ENCODE measurements at regions not wholly inside any gene's neighbourhood (a gene's known extent, or its start where the extent isn't known, plus 50 kb on each side); places are given as distances from the start of the nearest gene placed in this dataset.
A peak's percentile ranks its signal among the peaks of the same experiment; 100 is the strongest.

DNA sequence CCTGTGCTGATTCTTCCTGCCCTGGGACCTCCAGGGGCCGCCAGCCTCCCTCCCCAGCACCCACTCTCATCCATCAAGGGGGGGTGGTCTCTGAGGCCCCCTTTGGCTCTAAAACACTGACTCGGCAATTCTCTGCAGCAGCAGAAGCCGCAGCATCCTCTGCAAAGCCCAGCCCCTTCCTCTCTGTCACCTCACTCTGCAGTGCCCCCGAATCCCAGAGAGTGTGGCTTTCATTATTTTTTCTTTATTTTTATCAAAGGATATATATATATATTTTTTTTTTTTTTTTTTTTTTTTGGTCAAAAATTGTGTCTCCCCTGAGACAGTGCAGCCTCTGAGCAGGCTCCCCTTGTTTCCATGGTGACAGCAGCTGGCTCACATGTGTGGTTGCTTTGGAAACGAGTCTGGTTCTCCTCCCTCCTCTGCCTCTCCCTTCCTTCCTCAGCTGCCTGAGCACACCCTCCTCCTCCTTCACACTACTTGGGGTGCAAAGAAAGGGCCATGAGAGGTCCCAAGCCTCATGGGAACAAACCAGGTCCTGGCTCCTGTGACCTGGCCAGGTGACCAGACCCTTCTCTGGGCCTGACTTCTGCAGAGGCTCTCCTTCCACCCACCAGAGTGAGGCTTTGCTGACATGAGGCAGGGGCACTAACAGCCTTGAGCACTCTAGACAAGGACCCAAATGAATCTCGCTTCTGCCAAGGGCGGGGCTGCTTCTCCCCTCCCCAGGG is 100.5 kb downstream of the LRRC74A start:
- H3K27me3 ChIP-seq (ENCODE audit: control insufficient read depth, insufficient read depth, low read length), result no peaks in the 10 kb centered on the region
- DNase-seq (ENCODE audit: low read depth) (no peak), FAIRE-seq (no peak)

DNA sequence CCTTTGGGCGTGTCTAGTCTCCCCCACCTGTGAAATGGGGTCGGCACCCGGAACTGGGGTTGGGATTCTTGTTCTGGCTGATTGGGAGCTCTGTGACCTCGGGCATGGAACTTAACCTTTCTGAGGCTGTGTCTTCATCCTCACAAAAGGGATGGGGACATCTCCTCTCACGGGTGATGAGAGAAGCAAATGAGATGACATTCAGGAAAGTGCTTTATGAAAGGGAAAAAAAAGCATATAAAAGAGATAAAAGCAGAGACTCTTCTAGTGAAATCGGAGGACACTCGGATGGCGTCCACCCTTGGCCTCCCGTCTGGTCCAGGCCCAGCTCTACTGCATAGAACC is 98.9 kb downstream of the LRRC74A start:
- Histone ChIP-seq H3K4me3 (ENCODE audit: low read depth, low read length) (no peak overlapping the region), H3K36me3 (ENCODE audit: control insufficient read depth, insufficient read depth, low read length) (no peaks in the 10 kb centered on the region), H3K27me3 (ENCODE audit: control insufficient read depth, insufficient read depth, low read length) (no peaks in the 10 kb centered on the region)
- TF ChIP-seq, protein P1, sequence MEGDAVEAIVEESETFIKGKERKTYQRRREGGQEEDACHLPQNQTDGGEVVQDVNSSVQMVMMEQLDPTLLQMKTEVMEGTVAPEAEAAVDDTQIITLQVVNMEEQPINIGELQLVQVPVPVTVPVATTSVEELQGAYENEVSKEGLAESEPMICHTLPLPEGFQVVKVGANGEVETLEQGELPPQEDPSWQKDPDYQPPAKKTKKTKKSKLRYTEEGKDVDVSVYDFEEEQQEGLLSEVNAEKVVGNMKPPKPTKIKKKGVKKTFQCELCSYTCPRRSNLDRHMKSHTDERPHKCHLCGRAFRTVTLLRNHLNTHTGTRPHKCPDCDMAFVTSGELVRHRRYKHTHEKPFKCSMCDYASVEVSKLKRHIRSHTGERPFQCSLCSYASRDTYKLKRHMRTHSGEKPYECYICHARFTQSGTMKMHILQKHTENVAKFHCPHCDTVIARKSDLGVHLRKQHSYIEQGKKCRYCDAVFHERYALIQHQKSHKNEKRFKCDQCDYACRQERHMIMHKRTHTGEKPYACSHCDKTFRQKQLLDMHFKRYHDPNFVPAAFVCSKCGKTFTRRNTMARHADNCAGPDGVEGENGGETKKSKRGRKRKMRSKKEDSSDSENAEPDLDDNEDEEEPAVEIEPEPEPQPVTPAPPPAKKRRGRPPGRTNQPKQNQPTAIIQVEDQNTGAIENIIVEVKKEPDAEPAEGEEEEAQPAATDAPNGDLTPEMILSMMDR (IDR thresholded peaks at IDR 0.05; ENCODE audit: insufficient read depth, low read length, severe bottlenecking), result no peak
- DNase-seq (ENCODE audit: low read depth), result no peak
- peak; percentile 60 for FAIRE-seq

More for the DNA sequence above, 100.5 kb downstream of the LRRC74A start:
- TF ChIP-seq, protein P1 (IDR thresholded peaks at IDR 0.05; ENCODE audit: insufficient read depth, low read length, severe bottlenecking), result no peak
- Histone ChIP-seq H3K4me3 (ENCODE audit: low read depth, low read length) (no peak overlapping the region), H3K36me3 (ENCODE audit: control insufficient read depth, insufficient read depth, low read length) (no peaks in the 10 kb centered on the region)

DNA sequence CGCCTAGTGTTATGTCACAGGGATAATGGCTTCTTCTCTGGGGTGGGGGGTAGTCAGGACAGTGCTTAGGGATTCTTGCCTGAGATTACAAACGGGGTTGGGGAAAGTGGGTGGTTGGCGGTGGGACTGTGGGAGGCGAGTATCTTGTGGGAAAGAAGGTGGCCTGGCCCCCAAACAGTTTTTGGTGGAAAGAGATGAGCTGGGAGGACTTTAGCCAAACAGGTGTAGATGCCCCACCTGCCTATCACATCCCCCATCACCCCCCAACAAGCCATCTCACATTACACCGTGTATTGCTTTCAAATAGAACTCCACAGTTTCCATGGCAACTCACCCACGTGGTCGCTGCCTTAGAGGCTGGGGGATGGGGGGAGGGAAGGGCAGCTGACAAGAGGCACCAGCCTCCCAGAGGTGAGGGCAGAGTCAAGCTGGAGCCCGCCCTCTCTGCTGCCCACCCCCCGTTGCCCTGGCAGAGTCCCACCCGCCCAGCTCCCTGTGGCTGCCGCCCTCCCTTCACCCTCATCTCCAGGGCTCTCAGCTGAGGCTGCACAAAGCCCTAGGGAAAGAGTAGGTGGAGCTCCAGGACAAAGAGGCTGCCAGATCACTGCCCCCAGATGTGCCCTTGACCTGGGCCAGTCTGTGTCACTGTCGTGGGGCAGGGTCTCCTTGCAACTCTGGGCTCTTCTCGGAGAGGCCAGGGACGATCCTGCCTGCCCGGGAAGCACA is 98.3 kb downstream of the LRRC74A start:
- DNase-seq (ENCODE audit: low read depth) (no peak), FAIRE-seq (no peak)
- no peak overlapping the region for H3K4me3 ChIP-seq (ENCODE audit: low read depth, low read length)
- TF ChIP-seq, protein P1 (IDR thresholded peaks at IDR 0.05; ENCODE audit: insufficient read depth, low read length, severe bottlenecking), result no peak
- H3K27me3 ChIP-seq (ENCODE audit: control insufficient read depth, insufficient read depth, low read length), result no peaks in the 10 kb centered on the region
- H3K36me3 ChIP-seq (ENCODE audit: control insufficient read depth, insufficient read depth, low read length), result no peaks in the 10 kb centered on the region

DNA sequence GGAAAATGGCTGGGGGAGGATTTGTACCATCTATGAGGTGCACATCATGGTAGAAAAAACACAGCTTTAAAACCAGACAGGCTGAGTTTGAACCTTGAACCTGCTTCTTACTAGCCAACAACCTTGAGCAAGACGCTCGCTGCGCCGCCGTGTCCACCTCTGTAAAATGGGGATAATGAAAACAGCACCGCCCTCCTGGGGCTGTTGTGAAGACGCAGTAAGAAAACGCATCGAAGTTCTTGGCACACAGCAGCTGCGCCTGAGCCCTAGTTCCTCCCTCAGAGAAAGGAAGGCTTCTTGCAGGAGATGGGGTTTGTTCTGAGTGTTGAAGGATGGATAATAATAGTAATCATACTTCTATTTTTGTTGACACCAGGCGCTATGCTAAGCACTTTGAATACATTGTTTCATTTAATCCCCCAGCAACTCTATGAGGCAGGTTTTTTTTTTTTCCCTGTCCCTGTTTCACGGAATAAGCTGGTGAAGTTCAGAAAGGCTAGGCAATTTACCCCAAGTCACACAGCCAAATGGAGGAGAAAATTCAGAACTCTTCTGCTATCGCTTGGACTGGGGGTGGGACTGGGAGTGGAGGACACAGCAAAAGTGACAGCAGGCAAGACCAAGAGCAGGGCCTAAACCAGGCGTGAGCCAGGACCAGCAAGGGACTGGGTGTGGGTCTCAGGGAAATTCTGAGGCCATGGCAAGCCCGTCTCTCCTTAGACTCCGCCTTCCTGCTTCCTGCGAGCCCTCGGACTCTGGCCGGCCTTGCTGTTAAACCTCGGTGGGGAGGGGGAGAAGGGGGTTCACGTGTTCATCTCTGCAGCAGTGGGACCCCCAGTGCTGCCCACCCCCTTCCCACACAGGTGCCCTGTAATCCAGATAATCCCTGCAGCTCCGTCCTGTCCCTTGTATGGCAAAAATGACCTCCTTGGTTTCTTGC is 97.5 kb downstream of the LRRC74A start:
- Histone ChIP-seq H3K4me3 (ENCODE audit: low read depth, low read length) (no peak overlapping the region), H3K27me3 (ENCODE audit: control insufficient read depth, insufficient read depth, low read length) (no peaks in the 10 kb centered on the region), H3K36me3 (ENCODE audit: control insufficient read depth, insufficient read depth, low read length) (no peaks in the 10 kb centered on the region)
- TF ChIP-seq, protein P1 (IDR thresholded peaks at IDR 0.05; ENCODE audit: insufficient read depth, low read length, severe bottlenecking), result no peak
- DNase-seq (ENCODE audit: low read depth) (no peak), FAIRE-seq (no peak)

DNA sequence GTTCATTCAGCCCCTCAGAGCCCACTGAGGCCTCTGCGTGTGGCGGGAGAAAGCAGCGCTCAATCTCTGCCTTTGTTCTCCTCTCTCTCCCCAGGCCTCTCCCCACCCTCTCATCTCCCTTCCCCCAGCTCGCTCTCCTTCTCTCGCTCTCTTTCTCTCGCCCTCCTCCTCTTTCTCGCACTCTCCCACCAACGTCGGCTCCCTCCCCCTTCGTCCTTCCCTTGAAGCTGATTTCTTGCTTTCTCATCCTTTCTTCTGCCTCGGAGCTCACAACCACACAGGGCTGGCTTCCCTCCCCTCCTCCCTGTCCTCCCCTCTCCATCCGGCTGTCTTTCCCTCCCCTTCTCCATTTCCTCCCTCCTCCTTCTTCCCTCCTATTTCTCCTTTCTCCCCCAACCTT is 96.4 kb downstream of the LRRC74A start:
- H3K27me3 ChIP-seq (ENCODE audit: control insufficient read depth, insufficient read depth, low read length), result no peaks in the 10 kb centered on the region
- no peak overlapping the region for H3K4me3 ChIP-seq (ENCODE audit: low read depth, low read length)
- TF ChIP-seq, protein P1 (IDR thresholded peaks at IDR 0.05; ENCODE audit: insufficient read depth, low read length, severe bottlenecking), result no peak
- FAIRE-seq, result peak; percentile 13
- no peak for DNase-seq (ENCODE audit: low read depth)
- no peaks in the 10 kb centered on the region for H3K36me3 ChIP-seq (ENCODE audit: control insufficient read depth, insufficient read depth, low read length)
